ENCODE measurements at regions not wholly inside any gene's neighbourhood (a gene's known extent, or its start where the extent isn't known, plus 50 kb on each side); places are given as distances from the start of the nearest gene placed in this dataset.

GRCh38 chr5:39517800-39518199 lies 93.0 kb upstream of the DAB2 start (continued):
- TF ChIP-seq EHMT2 (IDR thresholded peaks at IDR 0.05; ENCODE audit: low read depth) = no peak
- TF ChIP-seq RFX5 (IDR thresholded peaks at IDR 0.05) = no peak

- no peak for FAIRE-seq
- no peak for DNase-seq (ENCODE audit: low read depth in 1 of 2, low spot score in 1 of 2)
- 96% methylated on average over 4 of the region's 4 CpGs for WGBS (ENCODE audit: missing lambda C conversion rate)
- ATAC-seq = no peak
- TF ChIP-seq RAD21 (conservative IDR thresholded peaks at IDR 0.05 in 1 of 2, IDR thresholded peaks at IDR 0.05 in 1 of 2) = no peak
- no peak for TF ChIP-seq GATA3 (IDR thresholded peaks at IDR 0.05; ENCODE audit: borderline replicate concordance)
- no peak for TF ChIP-seq TP53 (CRISPR knock-in tag; IDR thresholded peaks at IDR 0.05)
- CTCF ChIA-PET = interaction anchor here (1.0 to 1.3 kb wide), 3 partner anchors 11 to 260 kb away, joined by 3 to 4 read pairs (median 3); partner anchors contain the start of gene DAB2
- Histone ChIP-seq H3K9me3 (no peaks in the 10 kb centered on the region), H3K4me3 (no peak overlapping the region), H3K27ac (0 out of 6 replicates have a peak overlapping the region, but pooled peaks of 1 of the 2 experiments have one; percentile 34), H3K4me2 (no peak overlapping the region), H3K4me1 (peaks cover 59% of the 10 kb centered on the region)
- POLR2A ChIA-PET = interaction anchor here (1.6 kb wide), 1 partner anchor 91 kb away, joined by 5 read pairs; the partner anchor contains the start of gene DAB2
These were observed 91.1 kb upstream of the DAB2 start for GRCh38 chr5:39515881-39516280.

GRCh38 chr5:39513236-39513635 lies 88.5 kb upstream of the DAB2 start:
- no peak for TF ChIP-seq POLR2AphosphoS2 (conservative IDR thresholded peaks at IDR 0.05; ENCODE audit: low read length)
- peak in 1 of 2 experiments; percentile 28; a peak in 1 of 5 replicates for TF ChIP-seq EP300 (IDR thresholded peaks at IDR 0.05)
- TF ChIP-seq HES2 (IDR thresholded peaks at IDR 0.05) = no peak
- peak; percentile 95 for TF ChIP-seq GATA3 (IDR thresholded peaks at IDR 0.05; ENCODE audit: borderline replicate concordance)
- TF ChIP-seq JUNB (IDR thresholded peaks at IDR 0.05) = peak; percentile 79
- TF ChIP-seq FOSL2 (IDR thresholded peaks at IDR 0.05) = peak; percentile 54; the same call in 1 of the 2 replicates
- TF ChIP-seq FOSL2 (CRISPR knock-in tag; IDR thresholded peaks at IDR 0.05) = peak; percentile 39; the same call in 1 of the 2 replicates
- peak; percentile 27; the same call in 1 of the 3 replicates for TF ChIP-seq BCL3 (IDR thresholded peaks at IDR 0.05)
- CTCF ChIA-PET = interaction anchor here (1.6 kb wide), 2 partner anchors 11 to 35 kb away, joined by 5 read pairs; no protein-coding TSS in a partner anchor
- WGBS (ENCODE audit: missing lambda C conversion rate) = 8% methylated on average over 1 of the region's 1 CpG
- H3K4me1 ChIP-seq = peaks cover 40% of the 10 kb centered on the region
- no peaks in the 10 kb centered on the region for H3K9me3 ChIP-seq
- H3K4me3 ChIP-seq = no peak overlapping the region
- peak overlapping the region; percentile 46 for H3K4me2 ChIP-seq
- no peak for FAIRE-seq
- peak in 1 of 2 experiments; percentile 58 for DNase-seq (ENCODE audit: low read depth in 1 of 2, low spot score in 1 of 2)
- POLR2A ChIA-PET = interaction anchor here (1.6 kb wide), 1 partner anchor 89 kb away, joined by 5 read pairs; the partner anchor contains the start of gene DAB2
- H3K27ac ChIP-seq = peak overlapping the region; percentile 38 to 67; a peak in 4 of 6 replicates
- ATAC-seq = peak in 1 of 2 experiments; percentile 74; a peak in 3 of 6 replicates

GRCh38 chr5:39506211-39506610 lies 81.4 kb upstream of the DAB2 start:
- Histone ChIP-seq H3K9me3 (no peaks in the 10 kb centered on the region), H3K4me1 (peaks cover 24% of the 10 kb centered on the region), H3K27ac (no peak overlapping the region), H3K4me2 (no peak overlapping the region), H3K4me3 (no peak overlapping the region)
- ATAC-seq (no peak), FAIRE-seq (no peak), DNase-seq (ENCODE audit: low read depth in 1 of 2, low spot score in 1 of 2) (no peak)
- WGBS (ENCODE audit: missing lambda C conversion rate) = 92% methylated on average over 5 of the region's 5 CpGs
- ChIA-PET CTCF (interaction anchor here (0.9 to 1.4 kb wide), 2 partner anchors 42 to 130 kb away, joined by 3 read pairs; no protein-coding TSS in a partner anchor), POLR2A (no interaction called here)
- TF ChIP-seq EHMT2 (IDR thresholded peaks at IDR 0.05; ENCODE audit: low read depth) = no peak
- TF ChIP-seq ZC3H11A (IDR thresholded peaks at IDR 0.05) = no peak
- TF ChIP-seq RCOR1 (IDR thresholded peaks at IDR 0.05; ENCODE audit: low read depth, low read length) = no peak
- no peak for TF ChIP-seq NR3C1 (IDR thresholded peaks at IDR 0.05)
- TF ChIP-seq USF2 (IDR thresholded peaks at IDR 0.05) = no peak
- TF ChIP-seq ESRRA (IDR thresholded peaks at IDR 0.05; ENCODE audit: borderline replicate concordance, low read length) = no peak
- no peak for TF ChIP-seq CTCF (IDR thresholded peaks at IDR 0.05)
- no peak for TF ChIP-seq MAZ (IDR thresholded peaks at IDR 0.05; ENCODE audit: borderline replicate concordance, low read depth, low read length)
- no peak for TF ChIP-seq JUNB (IDR thresholded peaks at IDR 0.05)
- TF ChIP-seq MYC (IDR thresholded peaks at IDR 0.05; ENCODE audit: borderline replicate concordance, low read length) = no peak
